HG03575 (cell line): ENCODE measurements at regions not wholly inside any gene's neighbourhood (a gene's known extent, or its start where the extent isn't known, plus 50 kb on each side); places are given as distances from the start of the nearest gene placed in this dataset.

Experiments
- ATAC-seq: cut with Tn5 transposase; IDR thresholded peaks from one replicate; pipeline ENCODE4 v1.9.1; 2021; ENCODE audit not compliant: unreplicated experiment, insufficient number of reproducible peaks, low FRiP score; ENCODE audit errors: extremely low read depth

DNA sequence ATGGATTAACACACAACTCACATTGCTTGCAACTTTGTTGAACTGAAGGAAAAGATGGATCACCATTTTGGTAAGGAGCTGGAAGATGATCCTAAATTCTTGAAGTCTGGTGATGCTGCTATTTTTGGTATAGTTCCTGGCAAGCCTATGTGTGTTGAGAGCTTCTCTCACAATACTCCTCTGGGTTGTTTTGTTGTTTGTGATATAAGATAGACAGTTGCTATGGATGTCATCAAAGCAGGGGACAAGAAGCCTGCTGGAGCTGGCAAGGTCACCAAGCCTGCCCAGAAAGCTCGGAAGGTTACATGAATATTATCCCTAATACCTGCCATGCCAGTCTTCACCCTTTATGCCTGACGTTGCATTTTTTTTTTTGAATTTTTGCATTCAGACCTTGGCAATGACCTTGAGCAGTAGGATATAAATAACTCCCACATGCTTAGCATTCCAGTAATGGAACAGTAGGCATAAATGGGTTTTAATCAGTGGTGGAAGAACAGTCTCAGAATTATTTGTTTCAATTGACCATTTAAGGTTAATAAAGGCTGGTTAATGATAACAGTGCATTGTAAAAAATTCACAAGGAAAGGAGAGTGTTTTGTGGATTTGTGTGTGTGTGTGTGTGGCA lies 129.0 kb upstream of the SEL1L start:
- ATAC-seq, result no peak

GRCh38 chr14:81668626-81669274 lies 135.1 kb upstream of the SEL1L start:
- no peak for ATAC-seq

DNA sequence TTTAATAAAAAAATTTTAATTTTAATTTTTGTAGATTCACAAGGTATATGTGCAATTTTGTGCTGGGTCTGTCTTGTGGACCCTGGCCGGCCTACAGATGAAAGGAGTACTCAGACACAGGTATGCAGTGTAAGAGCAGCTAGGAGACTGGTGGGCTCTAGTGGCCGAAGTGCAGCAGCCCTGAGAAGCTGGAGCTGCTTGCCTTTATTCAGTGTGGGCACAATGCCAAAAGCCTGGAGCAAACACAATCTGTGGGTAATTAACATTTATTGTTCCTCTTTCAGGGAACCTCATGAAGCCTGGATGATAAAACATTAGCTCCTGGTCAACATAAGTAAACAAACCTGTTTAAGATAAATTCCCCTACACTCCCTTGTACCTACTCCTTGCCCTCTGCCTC lies 135.7 kb upstream of the SEL1L start:
- ATAC-seq, result no peak

DNA sequence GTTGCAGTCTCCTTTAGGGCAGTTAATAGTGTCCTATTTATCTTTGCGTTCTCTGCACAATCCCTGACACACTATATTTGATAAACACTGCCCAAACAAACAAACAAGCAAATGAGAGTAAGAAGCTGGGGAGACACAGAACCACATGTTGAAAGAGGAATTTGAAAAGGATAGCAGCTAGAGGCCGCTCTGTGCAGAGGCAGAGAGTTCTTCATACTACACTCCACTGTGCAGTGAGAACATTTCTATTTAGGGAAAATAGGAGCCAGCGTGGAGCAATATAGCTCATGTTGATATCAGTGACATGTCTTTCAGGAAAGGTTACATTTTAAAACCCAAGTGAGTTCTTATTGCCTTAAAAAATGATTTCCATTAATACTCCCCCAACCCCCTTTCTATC lies 140.3 kb upstream of the SEL1L start:
- no peak for ATAC-seq

GRCh38 chr14:81676395-81676794 lies 142.7 kb upstream of the SEL1L start:
- ATAC-seq, result no peak

DNA sequence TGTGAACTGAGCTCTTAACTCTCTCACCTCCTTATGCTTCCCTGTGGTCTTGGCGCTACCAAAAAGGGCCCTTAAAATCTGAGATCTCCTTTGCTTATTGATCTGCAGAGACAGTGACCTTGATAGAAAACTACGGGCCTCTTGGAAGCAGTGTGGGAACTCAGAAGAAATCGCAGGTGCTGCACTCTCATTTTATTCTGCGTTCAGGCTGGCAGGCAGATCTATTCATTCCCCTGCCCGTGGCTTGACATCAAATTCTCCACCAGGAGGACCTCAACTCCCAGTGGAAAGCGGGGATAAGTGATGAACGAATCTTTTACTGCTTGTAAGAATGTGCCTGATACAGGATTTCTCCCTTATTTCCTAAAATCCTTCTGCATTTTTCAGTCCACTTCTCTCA lies 143.2 kb upstream of the SEL1L start:
- no peak for ATAC-seq

DNA sequence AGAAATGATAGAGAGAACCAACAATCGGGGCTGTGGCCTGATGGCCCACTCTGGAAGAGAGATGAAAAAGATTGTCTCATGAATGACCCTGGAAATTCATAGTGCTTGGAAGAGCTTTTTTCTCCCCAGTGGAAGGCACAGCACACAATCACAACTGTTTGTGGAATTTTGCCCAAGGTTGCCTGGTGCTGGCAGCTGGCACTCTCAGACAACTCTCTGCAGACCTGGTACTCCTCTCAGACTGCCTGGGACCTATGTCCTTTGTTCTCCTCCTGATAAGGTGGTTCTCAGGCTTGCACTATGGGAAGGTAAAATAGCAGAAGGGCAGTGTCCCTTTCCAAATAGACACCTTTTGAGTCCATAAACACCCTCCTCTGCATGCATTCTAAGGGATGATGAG lies 144.1 kb upstream of the SEL1L start:
- ATAC-seq, result no peak

DNA sequence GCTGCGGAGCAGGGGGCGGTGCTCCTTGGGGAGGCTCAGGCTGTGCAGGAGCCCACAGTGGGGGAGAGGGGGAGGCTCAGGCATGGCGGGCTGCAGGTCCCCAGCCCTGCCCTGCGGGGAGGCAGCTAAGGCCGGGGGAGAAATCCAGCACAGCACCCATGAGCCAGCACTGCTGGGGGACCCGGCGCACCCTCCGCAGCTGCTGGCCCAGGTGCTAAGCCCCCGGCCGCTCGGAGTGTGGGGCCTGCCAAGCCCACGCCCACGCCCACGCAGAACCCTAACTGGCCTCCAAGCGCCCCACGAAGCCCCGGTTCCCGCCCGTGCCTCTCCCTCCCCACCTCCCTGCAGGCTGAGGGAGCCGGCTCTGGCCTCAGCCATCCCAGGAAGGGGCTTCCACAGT lies 145.6 kb upstream of the SEL1L start:
- ATAC-seq, result no peak

DNA sequence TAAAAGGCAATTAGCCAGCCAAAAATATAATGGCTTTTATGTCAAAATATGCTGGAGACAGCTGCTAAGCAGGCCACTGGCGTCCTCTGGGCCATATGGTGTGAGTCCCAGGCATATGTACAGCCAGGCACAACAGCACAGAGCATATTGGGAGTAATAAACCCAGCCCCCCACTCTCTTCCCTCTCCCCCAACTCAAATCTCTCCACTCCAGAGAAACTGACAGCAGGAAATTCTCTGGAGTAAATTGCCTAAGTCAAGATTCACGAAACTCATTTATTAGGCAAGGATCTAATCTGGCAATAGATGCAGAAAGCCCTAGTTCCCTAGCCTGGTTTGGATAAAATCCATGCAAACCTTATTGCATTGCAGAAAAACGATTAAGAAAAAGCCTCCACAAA lies 147.9 kb upstream of the SEL1L start:
- no peak for ATAC-seq

DNA sequence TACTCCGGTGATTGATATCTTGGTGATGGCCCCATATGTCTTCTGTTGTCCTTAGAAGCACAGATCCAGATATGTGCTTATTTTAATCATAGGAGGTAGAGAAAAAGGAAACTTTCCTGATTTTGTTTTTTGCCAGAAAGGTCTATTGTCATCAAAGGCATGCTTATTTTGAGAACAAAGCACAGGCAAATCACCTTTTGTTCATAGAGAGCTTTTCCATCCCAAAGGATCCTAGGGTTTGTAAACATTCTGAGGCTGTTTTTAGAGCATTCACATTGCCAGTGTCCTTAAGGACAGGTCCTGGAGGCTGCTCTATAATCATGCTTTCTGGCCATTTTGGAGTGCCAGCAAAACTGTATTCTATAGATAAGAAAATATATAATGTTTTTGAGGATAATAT lies 148.5 kb upstream of the SEL1L start:
- ATAC-seq, result no peak

DNA sequence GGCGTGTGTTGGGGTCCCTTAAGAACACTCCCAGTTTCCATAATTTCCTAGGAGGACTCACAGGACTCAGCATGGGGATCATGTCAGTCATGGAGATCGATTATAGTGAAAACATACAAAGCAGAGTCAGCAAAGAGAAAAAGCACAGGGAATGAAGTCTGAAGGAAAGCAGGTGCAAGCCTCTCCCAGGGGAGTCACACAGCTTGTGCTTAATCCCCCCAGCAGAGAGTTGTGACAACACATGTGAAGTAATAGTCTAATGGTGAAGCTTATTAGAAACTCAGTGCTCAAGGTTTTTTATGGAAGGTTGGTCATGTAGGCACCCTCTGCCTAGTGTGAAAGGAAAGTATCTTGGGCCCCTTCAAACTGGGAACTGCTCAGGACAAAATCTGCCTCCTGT lies 149.0 kb upstream of the SEL1L start:
- ATAC-seq, result no peak

DNA sequence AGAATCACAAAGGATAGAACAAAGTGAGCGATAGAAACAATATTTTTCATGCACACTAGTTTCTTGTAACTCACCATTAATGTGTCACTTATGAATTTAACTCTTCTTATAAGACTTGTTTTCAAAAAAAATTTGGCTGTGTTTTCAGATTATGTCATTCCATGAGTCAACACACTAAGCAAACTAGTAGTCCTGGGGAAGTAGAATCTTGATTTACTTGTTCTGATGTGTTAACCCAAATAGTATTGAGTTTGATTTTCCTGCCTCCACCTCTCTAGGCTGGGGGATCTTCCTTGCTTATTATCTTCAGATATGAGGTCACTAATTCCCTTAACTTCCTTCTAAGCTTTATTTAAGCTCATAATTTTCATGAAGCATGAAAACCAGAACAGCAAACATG lies 151.0 kb upstream of the SEL1L start:
- ATAC-seq, result no peak

DNA sequence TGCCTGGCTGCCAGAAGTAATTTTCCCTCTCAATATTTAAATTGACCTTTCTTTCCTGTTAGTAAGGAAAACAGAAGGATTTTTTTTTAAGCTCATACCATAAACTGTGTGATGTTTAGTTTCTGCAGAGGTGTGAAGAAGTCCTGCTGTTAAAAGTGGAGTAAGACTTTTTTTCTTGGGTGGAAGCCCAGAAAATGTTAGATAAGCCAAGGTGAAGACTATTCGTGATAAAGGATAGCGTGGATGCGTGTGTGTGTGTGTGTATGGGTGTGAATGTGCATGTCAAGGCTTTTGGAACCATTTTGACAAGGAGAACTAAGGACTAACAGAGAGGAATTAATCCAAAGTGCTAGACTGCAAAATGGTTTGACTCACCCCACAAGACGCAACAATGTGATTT lies 152.9 kb upstream of the SEL1L start:
- ATAC-seq, result no peak

GRCh38 chr14:81691931-81692330 lies 158.3 kb upstream of the SEL1L start:
- no peak for ATAC-seq

DNA sequence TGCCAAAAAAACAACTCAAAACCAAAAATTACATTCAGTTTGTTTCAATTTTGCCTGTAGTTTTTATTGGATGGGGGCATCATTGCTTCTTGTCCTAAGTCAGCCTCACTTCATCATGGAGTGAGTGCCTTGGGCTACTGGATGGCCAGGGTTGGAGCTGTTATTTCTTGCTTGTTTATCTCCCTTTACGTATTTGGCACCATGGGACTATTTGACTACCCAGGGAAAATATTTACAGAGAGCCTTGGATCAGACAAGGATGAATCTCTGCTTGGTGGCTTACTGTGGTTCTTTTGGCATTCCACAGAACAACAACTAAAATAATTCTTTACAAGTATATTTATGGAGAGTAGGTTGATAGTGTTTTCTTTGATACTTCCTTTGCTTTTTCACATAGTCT lies 160.8 kb upstream of the SEL1L start:
- no peak for ATAC-seq

GRCh38 chr14:81709681-81710080 lies 176.0 kb upstream of the SEL1L start:
- ATAC-seq, result no peak

- ATAC-seq, result no peak
These were observed 176.7 kb upstream of the SEL1L start for GRCh38 chr14:81710232-81710845.

GRCh38 chr14:81715731-81716130 lies 182.1 kb upstream of the SEL1L start:
- ATAC-seq, result no peak

DNA sequence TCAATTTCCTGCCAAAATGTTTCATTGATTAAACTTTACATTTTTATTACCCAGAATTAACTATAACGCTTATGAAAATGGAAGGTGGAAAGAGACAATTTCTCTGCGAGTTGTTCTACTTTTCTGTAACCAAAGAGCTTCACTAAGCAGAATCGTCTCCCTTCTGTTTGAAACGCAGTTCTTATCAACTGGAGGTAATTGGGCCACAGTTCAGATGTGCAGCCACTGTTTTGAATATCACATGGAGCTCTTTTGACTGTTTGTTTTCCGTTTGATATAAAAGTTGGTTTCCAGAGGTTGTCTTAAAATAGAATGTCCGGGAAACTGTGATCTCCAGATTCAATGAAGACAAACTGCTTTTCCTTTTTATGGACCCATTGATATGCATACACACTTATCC lies 183.3 kb upstream of the SEL1L start:
- ATAC-seq, result no peak

GRCh38 chr14:81723956-81724355 lies 190.3 kb upstream of the SEL1L start:
- no peak for ATAC-seq

DNA sequence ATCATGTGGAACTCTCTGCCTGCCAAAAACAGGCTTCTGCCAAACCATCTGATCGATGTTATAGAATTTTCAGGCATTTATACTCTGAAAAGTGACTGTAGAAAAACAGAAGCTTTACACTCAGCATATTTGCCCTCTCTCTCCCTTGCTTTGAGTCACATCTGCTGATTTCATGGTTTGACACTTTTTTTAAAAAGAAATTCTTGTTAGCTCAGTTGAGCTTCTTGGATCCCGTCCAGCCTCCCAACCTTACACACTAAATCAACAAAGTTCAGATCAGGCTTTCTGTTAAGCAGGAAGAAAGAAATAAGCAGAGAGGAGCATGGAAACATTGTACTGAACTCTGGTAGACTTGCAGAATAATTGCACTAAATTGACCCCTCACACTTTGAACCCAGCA lies 193.6 kb upstream of the SEL1L start:
- no peak for ATAC-seq
